GM12873 (cell line): ENCODE measurements at regions not wholly inside any gene's neighbourhood (a gene's known extent, or its start where the extent isn't known, plus 50 kb on each side); places are given as distances from the start of the nearest gene placed in this dataset.

Experiments used
- TF ChIP-seq, protein P1 (sequence below): IDR thresholded peaks from 2 replicates; pipeline ENCODE4 v1.5.1; 2012; ENCODE audit warnings: low read depth, mild to moderate bottlenecking, moderate library complexity, low read length, control low read depth; ENCODE audit not compliant: insufficient read depth; ENCODE audit errors: missing control alignments

DNA sequence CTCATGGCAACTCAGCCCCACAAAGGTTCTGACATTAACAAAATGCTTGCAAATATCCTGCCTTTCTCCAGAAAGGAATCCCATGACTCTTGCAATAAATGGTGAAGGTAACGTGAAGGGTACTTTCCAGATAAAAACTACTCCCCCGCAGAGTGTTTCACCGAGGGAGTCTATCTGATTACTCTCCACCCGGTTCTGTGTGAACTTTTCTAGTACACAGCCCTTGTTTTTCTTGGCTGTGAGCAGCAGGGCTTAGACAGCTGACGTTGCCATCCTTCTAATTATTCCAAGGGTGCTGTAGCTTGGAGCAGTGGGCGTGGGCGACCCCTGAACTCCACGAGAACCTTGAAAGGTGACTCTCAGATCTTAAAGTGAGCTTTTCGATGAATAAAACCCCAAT lies 276.0 kb upstream of the IRX4 start:
- TF ChIP-seq, protein P1, sequence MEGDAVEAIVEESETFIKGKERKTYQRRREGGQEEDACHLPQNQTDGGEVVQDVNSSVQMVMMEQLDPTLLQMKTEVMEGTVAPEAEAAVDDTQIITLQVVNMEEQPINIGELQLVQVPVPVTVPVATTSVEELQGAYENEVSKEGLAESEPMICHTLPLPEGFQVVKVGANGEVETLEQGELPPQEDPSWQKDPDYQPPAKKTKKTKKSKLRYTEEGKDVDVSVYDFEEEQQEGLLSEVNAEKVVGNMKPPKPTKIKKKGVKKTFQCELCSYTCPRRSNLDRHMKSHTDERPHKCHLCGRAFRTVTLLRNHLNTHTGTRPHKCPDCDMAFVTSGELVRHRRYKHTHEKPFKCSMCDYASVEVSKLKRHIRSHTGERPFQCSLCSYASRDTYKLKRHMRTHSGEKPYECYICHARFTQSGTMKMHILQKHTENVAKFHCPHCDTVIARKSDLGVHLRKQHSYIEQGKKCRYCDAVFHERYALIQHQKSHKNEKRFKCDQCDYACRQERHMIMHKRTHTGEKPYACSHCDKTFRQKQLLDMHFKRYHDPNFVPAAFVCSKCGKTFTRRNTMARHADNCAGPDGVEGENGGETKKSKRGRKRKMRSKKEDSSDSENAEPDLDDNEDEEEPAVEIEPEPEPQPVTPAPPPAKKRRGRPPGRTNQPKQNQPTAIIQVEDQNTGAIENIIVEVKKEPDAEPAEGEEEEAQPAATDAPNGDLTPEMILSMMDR = no peak

DNA sequence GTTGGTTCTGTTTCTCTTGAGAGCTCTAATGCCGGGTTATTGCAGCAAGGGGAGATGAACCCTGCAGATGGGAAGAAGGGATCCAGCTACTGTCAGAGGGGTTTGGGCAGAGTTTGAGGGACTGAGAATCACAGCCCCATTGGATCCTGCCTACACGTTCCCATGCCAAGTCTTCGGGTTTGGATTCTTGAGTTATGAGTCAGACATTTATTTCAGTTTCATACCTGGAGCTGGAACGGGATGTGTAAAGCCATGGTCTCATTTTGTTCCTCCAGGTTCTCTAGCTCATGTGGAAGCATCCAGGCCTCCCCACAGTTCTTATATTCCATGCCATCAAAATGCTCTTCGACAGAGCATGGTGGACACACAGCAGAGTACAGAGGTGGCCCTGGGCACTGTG lies 275.4 kb upstream of the IRX4 start:
- TF ChIP-seq, protein P1 = no peak

DNA sequence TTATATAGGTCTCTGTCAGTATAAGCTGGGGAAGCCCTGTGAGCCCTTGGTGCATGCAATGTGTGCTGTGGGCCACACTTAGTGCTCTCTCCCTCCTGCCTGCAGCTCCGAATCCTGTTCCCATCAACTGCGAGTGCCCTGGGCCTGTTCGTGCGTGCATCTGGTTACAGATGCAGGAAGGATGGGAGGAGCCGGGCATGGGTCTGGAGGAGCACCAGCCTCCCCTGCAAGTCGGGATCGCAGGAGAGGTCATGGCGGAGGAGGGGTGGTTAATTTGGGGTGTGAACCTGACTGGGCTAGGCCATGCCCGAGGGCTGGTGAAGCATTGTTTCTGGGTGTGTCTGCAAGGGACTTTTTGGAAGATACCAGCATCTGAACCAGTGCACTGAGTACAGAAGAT lies 274.6 kb upstream of the IRX4 start:
- TF ChIP-seq, protein P1 = no peak

DNA sequence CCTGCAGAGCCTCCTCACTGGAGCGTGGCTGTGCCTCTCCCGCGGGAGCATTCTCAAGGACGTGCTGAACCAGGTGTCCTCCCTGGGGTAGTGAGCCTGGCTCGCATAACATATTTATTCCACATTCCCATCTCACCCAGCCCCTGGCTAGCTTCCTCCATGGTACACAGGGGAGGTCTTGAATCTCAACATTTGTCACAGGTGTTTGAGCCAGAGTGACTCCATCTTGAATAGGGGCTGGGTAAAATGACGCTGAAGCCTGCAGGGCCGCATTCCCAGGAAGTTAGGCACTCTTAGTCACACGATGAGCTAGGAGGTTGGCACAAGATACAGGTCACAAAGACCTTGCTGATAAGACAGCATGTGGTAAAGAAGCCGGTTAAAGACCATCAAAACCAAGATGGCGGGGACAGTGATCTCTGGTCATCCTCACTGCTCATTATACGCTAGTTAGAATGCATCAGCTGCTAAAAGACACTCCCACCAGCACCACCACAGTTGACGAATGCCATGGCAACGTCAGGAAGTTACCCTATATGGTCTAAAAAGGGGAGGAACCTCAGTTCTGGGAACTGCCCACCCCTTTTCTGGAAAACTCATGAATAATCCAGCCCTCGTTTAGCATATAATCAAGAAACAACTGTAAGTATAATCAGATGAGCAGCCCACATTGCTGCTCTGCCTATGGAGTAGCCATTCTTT lies 273.8 kb upstream of the IRX4 start:
- TF ChIP-seq, protein P1 = no peak

DNA sequence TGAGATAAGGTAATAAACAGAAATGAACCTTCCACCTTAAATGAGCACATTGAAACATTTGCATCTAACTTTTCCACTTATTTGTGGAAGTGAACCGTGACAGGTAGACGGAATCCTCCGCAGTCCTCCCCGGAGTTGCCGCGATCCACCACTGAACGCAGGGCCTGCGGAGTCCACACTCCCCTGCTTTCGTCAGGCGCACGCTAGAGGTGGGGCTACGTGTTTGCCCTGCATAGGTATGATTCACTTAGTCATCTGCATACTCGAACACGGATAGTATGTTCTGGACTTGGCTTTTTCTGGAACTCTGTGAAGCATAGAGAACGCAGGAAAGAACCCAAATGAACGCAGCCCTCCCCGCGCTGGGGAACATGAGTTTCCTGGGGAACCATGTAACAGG lies 272.8 kb upstream of the IRX4 start:
- TF ChIP-seq, protein P1 = no peak

DNA sequence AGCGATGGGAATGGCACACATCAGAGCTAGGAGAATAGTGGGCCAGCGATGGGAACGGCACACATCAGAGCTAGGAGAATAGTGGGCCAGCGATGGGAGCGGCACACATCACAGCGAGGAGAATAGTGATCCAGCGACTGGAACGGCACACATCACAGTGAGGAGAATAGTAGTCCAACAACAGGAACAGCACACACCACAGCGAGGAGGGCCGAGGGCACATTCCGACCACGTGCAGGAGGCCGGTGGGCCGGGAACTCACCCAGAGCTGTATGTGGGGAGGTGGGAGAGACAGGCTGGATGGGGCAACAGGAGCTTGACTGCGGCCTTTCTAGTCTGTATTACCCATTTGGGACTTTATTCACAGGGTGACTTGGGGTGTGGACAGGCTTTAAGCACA lies 271.1 kb upstream of the IRX4 start:
- TF ChIP-seq, protein P1 = no peak

DNA sequence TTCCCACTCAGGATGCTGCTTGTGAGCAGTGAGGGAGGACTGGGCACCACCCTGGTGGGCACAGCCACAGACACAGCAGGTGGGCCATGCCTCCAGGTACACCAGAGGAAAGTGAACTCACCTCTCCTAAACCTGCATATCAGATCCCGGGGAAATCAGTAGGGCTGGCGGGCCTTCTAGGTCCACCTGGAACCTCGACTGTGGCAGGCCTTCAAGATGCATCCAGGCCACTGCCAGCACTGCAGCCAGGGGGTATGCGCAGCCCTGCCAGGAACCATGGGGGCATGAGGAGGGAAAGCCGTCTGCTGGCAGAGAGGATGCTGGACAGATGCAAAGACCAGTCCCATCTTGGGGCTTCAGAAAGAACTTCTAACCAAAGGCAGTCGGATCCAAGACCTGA lies 270.6 kb upstream of the IRX4 start:
- TF ChIP-seq, protein P1 = no peak
